Hematopoietic multipotent progenitor cell treated with erythropoietin and hydrocortisone succinate and interleukin-3 and kit ligand, for 6 days (in vitro differentiated cells): ENCODE measurements at regions not wholly inside any gene's neighbourhood (a gene's known extent, or its start where the extent isn't known, plus 50 kb on each side); places are given as distances from the start of the nearest gene placed in this dataset.
A peak's percentile ranks its signal among the peaks of the same experiment; 100 is the strongest.

Experiments used
- DNase-seq: peaks from one replicate; pipeline ENCODE4 v3.0.0-alpha.2; 2015

GRCh38 chr1:201612645-201613044 is 73.7 kb downstream of the NAV1 start:
- DNase-seq, result no peak

GRCh38 chr1:201614262-201615015 is 75.5 kb downstream of the NAV1 start:
- DNase-seq, result peak; percentile 50

- no peak for DNase-seq
Observed at GRCh38 chr1:201617157-201617556, 78.2 kb downstream of the NAV1 start.

- DNase-seq, result no peak
Observed at GRCh38 chr1:201618389-201618788, 79.5 kb downstream of the NAV1 start.

- DNase-seq, result no peak
Observed at GRCh38 chr1:201618905-201619304, 80.0 kb downstream of the NAV1 start.

- no peak for DNase-seq
Observed at GRCh38 chr1:201619513-201619912, 80.6 kb downstream of the NAV1 start.

- no peak for DNase-seq
Observed at GRCh38 chr1:201622353-201622752, 83.4 kb downstream of the NAV1 start.

- no peak for DNase-seq
Observed at GRCh38 chr1:201622824-201623223, 83.9 kb downstream of the NAV1 start.

- no peak for DNase-seq
Observed at GRCh38 chr1:201624741-201625225, 85.9 kb downstream of the NAV1 start.

- DNase-seq, result no peak
Observed at GRCh38 chr1:201625226-201625761, 86.4 kb downstream of the NAV1 start.

- no peak for DNase-seq
Observed at GRCh38 chr1:201625851-201626251, 86.9 kb downstream of the NAV1 start.

- no peak for DNase-seq
Observed at GRCh38 chr1:201626629-201627275, 87.8 kb downstream of the NAV1 start.

GRCh38 chr1:201628490-201628889 is 89.6 kb downstream of the NAV1 start:
- no peak for DNase-seq

GRCh38 chr1:201630582-201630981 is 91.7 kb downstream of the NAV1 start:
- DNase-seq, result no peak

- no peak for DNase-seq
Observed at GRCh38 chr1:201631037-201631436, 92.1 kb downstream of the NAV1 start.

GRCh38 chr1:201632364-201632952 is 93.5 kb downstream of the NAV1 start:
- DNase-seq, result peak; percentile 58

- DNase-seq, result no peak
Observed at GRCh38 chr1:201633297-201633696, 94.4 kb downstream of the NAV1 start.

GRCh38 chr1:201633811-201634210 is 94.9 kb downstream of the NAV1 start:
- no peak for DNase-seq

GRCh38 chr1:201634261-201634660 is 95.3 kb downstream of the NAV1 start:
- no peak for DNase-seq

- DNase-seq, result no peak
Observed at GRCh38 chr1:201636097-201636496, 97.2 kb downstream of the NAV1 start.

- DNase-seq, result no peak
Observed at GRCh38 chr1:201636510-201636971, 97.6 kb downstream of the NAV1 start.

- no peak for DNase-seq
Observed at GRCh38 chr1:201637282-201638079, 98.6 kb downstream of the NAV1 start.

- no peak for DNase-seq
Observed at GRCh38 chr1:201639391-201639790, 100.5 kb downstream of the NAV1 start.
